ENCODE measurements at regions not wholly inside any gene's neighbourhood (a gene's known extent, or its start where the extent isn't known, plus 50 kb on each side); places are given as distances from the start of the nearest gene placed in this dataset.
"Not testable (repeated sequence)": the region's sequence is repeated elsewhere in the genome, so short reads cannot be mapped to it uniquely, and the experiment has no call there.

DNA sequence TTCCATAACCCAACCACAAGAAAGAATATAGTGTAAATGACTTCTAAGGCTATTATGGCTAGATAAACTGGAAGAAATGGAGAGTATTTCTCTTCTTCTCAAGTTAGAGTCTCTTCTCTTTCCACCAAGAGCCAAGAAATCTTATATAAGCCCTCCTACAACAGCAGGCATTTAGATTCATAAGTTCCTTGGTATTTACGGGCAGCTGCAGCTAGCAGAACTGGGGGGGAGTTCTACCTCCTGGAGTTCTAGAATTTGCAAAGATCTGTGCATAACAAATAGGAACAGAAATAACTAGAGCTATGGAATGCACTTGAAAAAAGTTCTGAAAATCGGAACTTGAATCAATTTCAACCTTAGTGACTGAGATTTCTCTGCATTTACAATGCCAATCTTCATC is 715.2 kb upstream of the GRM3 start:
- intact Hi-C loops (cut with DNase I), result loop anchor here (10.0 kb wide), 1 partner anchor 64 kb away; no protein-coding TSS in a partner anchor
- no peak for DNase-seq (ENCODE audit: low spot score)

DNA sequence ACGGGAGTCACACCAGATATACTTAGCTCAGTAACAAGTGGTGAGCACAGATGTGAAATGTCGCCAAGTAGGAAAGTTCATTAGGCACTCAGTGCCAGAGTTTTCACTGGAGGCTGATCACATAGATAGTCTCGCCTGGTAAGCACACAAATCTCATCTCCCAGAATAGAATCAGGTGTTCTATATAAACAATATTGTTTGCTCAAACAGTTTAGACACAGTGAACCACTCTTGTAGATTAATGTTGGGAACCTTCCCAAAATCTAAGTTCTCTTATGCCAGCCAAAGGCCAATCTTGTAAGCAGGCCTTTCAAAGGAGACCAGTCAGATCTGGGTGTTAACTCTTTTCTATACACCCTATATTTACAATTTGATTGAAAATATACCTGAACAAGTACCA is 716.5 kb upstream of the GRM3 start:
- intact Hi-C loops (cut with DNase I), result loop anchor here (10.0 kb wide), 1 partner anchor 62 kb away; no protein-coding TSS in a partner anchor
- DNase-seq (ENCODE audit: low spot score), result no peak

DNA sequence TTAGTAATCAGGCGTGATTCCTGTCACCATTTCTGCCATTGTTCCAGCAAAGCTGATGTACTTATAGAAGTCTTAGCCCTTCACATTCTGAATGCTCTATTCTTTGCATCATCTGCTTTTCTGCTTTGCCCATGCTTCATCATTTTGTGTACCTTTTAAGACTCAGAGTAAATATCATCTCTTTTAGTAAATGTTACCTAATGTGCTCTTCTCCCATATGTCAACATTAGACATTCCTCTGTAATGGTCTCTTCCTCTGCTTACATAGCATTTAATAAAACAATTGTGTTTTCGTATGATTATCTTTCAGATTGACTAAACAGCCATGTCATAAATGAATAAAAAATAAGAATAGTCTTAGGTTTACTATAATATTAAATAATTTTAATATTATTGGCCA is 719.6 kb upstream of the GRM3 start:
- intact Hi-C loops (cut with DNase I), result loop anchor here (10.0 kb wide), 1 partner anchor 59 kb away; no protein-coding TSS in a partner anchor
- DNase-seq (ENCODE audit: low spot score), result no peak

DNA sequence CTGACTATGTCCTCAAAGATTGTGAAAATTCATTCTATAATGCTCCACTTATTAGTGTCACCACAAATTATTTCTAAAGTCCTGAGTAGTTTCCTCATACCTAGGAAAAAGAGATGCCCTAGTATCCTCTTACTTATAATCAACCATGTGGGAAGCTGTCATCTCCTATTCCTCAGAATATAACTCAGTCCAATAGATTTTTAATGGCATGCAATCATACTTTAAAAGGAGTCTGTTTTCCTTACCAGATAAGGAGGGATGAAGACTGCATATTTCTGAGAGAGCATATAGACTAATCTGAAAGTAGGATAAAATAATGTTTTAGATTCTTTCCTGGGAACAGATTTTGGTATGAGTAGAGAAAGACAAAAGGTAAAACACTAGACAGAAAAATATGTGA is 727.7 kb upstream of the GRM3 start:
- intact Hi-C loops (cut with DNase I), result no loop called here
- no peak for DNase-seq (ENCODE audit: low spot score)

DNA sequence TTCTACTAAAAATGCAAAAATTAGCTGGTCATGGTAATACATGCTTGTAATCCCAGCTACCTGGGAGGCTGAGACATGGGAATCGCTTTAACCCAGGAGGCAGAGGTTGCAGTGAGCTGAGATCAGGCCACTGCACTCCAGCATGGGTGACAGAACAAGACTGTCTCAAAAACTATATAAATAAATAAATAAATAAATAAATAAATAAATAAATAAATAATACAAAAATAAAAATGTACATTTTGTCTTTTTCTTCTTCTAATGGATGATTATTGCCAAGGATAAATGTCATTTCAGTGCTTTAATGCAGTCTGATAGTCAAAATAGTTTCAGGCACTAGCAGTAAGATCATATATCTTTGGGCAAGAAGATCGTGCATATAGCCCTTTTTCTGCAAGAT is 727.6 kb upstream of the SEMA3D start:
- DNase-seq (ENCODE audit: low spot score), result no peak
- intact Hi-C loops (cut with DNase I), result no loop called here

DNA sequence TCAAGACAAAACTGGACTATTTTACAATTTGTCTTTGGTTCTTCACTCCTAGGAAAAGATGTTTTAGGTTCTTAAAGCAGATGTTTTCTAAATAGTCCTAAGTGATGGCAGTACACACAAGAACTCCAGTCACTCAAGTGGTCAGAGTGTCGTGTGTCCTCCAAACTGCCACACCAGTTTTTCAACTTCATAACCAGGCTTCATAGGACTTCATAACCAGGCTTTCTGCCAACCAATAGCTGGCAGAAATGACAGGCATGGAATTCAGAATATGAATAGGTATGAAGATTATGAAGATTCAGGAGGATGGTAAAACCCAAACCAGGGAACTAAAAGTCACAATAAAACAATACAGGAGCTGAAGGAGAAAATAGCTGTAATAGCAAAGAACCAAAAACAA is 721.2 kb upstream of the SEMA3D start:
- intact Hi-C loops (cut with DNase I), result no loop called here
- DNase-seq (ENCODE audit: low spot score), result no peak

DNA sequence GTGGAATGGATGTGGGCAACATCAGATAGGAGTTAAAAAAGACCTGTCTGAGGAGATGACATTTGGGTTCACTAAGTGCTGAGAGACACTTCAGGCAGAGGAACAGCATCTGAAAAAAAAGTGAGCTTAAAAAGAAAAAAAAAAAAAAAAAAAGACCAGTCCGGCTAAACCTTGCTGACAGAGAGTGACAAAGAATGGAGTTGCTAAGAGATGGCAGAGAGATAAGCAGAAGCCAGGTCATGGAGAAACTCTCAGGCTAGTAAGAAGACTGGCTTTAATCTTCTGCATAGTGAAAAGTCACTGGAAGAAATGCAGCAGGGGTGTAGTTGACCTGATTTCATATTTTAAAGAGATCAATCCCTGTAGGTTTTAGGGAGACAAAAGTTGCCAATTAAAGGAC is 711.1 kb upstream of the SEMA3D start:
- no peak for DNase-seq (ENCODE audit: low spot score)
- intact Hi-C loops (cut with DNase I), result no loop called here

DNA sequence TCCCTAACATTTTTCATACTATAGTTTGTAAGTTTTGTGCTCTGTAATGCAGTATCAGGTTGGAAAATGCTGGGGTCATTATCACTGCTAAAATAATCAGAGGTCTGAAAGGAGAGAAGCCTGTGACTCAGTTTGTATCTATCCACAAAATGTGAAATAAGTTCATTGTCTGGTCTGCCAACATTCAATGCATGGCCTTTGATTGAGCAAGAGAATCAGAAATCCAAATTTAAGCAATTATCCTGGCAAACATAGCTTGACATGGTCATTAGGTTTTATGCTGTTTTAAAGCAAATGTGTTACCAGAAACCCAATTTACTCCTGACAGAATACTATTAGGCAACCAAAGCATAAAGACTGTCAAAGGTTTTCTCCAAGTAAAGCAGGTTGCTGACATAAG is 709.7 kb upstream of the SEMA3D start:
- DNase-seq (ENCODE audit: low spot score), result no peak
- intact Hi-C loops (cut with DNase I), result no loop called here

DNA sequence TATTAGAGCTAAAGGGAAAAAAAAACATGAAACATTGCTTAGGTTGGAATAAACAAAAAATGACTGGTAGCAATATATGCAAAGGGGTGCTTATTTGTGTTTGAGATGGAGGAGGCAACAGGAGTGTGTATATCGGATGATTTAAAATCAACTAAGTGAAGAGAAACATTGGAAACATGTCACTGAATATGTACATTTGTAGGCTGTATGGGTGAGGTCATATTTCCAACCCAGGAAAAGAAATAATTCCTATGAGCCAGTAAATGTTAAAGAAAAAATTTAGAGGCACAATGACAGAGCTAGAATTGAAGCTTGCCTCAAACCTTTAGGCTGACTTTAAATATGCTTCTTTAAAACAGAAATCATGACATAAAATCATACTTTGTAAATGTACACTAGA is 709.0 kb upstream of the SEMA3D start:
- no peak for DNase-seq (ENCODE audit: low spot score)
- intact Hi-C loops (cut with DNase I), result no loop called here

DNA sequence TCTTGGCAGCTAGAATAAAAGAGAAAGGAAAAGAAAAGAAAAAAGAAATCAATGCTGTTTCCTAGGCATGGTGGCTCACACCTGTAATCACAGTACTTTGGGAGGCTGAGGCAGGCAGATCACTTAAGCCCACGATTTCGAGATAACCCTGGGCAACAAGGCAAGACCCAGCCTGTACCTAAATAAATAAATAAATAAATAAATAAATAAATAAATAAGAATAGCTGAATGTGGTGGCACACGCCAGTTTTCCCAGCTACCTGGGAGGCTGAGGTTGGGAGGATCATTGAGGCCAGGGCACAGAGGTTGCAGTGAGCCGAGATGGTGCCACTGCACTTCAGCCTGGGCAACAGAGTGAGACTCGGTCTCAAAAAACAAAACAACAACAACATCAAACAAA is 705.0 kb upstream of the SEMA3D start:
- DNase-seq (ENCODE audit: low spot score); intact Hi-C loops (cut with DNase I): not testable (repeated sequence)

DNA sequence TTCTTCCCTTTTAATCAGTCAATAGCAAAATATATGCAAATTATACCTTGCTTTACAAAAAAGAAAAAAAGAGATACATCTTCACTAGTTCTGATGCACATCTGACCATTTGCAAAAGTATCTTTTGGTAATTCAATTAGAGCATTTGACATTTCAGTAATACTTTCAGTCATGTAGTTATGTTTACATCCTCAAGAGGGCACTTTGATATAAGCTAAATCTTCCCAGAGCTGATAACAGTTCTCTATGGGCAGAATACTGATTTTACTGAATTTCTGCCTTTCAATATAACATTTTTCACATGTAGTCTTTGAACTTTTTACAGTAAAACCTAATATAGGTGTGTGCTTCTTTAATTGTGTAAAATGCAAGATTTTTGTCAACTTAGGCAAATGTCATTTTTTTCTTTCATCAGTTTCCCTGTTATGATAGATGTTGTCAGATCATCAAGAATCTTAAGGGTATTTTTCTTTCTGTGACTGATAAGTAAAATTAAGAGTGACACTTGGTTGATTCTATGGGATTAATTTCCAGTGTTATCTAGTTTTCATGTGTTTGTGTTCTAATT is 703.5 kb upstream of the SEMA3D start:
- DNase-seq (ENCODE audit: low spot score), result no peak
- intact Hi-C loops (cut with DNase I), result no loop called here

DNA sequence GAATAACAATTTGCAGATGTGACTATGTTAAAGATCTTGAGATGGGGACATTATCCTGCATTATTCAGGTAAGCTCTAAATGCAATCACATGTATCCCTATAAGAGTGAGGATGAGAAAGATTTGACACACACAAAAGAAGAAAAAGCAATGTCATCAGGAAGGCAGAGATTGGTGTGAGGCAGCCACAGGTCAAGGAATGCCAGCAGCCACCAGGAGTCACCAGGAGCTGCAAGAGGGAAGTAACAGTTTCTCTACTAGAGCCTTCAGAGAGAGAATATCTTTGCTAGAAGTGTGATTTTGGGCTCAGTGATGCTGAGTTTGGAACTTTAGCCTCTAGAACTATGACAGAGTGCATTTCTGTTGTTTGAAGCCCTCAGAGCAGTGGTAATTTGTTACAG is 700.3 kb upstream of the SEMA3D start:
- DNase-seq (ENCODE audit: low spot score), result no peak
- intact Hi-C loops (cut with DNase I), result loop anchor here (10.0 kb wide), 1 partner anchor 588 kb away; no protein-coding TSS in a partner anchor

DNA sequence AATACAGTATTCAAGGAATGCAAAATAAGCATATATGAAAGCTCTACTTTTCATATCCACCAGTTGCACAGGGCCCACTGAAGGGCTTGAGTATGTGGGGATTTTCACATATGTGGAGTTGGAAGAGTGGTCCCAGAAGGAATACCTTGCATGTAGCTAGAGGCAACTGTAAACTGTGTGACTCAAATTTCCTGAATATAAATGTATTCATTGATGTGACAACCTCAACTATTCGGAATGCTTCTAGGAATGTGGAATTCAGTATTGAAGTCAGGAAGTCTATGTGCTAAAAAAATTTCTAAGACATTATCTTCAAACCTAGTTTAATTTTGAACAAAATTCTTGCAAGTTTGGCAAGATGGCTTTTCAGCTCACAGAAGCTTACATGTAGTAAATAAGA is 695.5 kb upstream of the SEMA3D start:
- DNase-seq (ENCODE audit: low spot score), result no peak
- intact Hi-C loops (cut with DNase I), result loop anchor here (10.0 kb wide), 1 partner anchor 592 kb away; no protein-coding TSS in a partner anchor

DNA sequence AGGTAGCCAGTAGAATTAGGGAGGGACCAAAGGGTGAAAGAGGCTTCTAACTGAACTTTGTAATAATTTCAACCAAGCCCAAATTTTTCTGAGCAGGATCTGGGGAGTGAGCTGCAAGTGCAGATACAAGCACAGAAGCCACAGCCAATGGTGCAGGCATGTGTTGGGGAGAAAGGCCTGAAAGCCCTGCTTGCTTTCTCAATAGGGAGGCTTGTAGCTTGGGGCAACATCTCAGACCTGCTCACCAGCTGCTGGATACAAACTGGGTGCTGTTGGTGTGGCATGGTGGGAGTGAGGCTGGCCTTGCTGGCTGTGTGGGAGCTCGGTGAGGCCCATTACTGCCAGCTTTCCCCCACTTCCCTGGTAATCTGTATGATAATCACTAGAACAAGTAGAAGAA is 688.5 kb upstream of the SEMA3D start:
- no peak for DNase-seq (ENCODE audit: low spot score)
- intact Hi-C loops (cut with DNase I), result no loop called here

DNA sequence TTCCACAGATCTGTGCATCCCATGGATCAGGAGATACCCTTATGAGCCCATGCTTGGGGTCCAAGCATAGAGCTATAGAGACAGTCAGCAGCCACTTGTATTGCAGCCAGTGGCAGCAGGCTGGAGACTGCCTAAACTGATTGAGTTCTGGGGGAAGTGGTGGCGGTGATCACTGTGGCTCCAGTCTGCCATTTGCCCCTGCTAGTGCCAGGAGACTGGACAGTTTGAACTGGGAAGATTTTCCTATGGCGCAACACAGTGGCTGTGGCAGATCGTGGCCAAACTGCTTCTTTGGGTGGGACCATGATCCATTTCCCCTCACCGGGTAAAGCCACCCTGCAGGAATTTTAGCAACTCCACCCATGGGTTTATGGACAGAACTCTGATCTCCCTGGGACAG is 679.7 kb upstream of the SEMA3D start:
- intact Hi-C loops (cut with DNase I), result loop anchor here (10.0 kb wide), 1 partner anchor 58 kb away; no protein-coding TSS in a partner anchor
- no peak for DNase-seq (ENCODE audit: low spot score)

DNA sequence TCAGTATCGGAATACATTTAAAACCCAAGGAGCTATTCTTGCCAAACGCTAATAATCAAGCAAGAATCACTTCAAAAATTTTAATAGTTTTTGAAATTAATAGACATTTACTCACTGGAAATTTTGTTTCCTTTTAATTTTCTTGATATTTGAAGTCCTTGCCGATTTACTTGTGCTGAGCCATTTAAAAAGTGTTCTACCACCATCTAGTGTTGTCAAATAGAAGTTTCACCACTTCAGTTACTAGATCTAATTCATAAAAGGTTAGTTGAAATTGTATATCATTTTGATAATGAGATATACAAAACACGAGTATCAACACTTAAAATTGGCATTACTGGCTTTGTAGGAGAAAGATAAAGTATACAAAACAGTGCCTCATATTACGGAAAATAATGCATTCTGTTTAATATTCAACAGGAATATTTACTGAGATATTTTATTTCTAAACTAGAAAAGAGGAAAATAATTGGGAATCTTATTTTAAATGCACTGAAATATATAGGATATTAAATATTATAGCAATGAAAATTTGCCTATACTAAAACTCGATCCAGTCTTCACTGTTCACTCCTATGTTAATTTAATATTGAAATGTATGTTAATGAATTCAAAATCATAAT is 664.8 kb upstream of the SEMA3D start:
- no peak for DNase-seq (ENCODE audit: low spot score)
- intact Hi-C loops (cut with DNase I), result no loop called here

DNA sequence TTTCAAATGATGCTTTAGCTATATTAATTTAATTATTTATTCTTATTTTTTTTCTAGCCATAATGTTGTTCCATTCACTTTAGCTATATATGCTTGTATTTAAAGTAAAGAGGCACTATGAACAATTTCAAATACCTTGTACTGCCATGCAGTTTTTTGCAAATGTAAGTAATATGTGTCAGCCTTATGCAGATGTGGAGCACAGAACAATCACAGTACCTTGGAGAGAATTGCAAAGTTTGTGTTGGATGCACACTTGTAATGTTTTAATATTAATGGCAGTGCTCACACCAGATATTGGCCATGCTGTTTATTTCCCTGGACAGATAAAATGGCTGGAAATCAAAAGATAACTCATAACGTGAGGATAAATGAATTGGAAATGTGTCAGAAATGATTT is 663.5 kb upstream of the SEMA3D start:
- intact Hi-C loops (cut with DNase I), result no loop called here
- no peak for DNase-seq (ENCODE audit: low spot score)

DNA sequence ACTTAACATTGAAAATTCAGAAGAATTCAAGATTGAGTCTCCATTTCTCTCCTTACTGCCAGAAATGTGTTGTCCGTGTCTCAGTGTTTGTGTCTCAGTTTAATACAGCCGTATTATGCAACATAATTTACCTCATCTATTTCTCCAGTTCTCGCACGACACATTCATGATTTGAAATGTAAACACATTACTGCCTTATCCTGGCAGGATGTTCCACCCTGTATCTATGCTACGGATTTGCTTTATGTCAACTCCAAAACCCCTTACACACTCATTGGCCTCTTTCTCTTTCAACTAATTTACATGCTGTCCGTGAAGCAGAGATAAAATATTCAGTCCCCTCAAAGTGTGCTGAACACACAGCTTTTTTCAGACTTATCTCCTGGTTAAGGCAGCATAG is 653.7 kb upstream of the SEMA3D start:
- intact Hi-C loops (cut with DNase I), result no loop called here
- no peak for DNase-seq (ENCODE audit: low spot score)

DNA sequence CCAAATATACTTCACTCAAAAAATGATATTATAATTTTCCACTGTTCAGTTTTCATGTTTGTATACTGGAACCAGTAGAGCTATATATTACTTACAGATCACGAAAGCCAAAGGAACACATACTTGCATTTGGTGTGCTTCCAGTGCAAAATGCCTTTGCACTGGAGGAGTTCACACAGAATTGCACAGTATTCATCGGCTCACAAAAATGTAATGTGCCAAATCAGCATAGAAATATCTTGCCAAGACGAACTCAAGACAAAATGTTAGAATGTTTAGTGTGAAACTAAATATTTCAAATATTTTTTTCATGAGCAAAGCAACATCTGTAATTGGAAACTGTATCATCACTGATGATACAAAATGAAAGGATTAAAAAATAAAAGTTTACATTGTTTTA is 646.2 kb upstream of the SEMA3D start:
- DNase-seq (ENCODE audit: low spot score), result no peak
- intact Hi-C loops (cut with DNase I), result no loop called here

DNA sequence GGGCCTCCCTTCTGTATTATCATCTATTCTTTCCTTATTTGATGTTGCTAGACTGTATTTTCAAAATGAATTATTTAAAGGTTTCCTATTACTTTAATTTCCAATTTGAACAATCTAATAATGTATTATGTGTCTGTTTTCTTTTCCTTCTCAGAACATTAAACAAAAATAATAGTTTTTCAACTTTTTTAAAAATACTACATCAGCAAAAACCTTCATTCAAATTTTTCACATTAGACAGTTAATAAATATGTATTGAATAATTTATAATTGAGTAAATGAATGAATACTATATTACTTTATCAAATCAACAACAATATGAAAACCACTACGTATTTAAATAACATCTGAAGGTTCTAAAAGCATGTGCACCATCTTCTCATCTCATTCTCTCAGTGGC is 644.1 kb upstream of the SEMA3D start:
- DNase-seq (ENCODE audit: low spot score), result no peak
- intact Hi-C loops (cut with DNase I), result no loop called here

DNA sequence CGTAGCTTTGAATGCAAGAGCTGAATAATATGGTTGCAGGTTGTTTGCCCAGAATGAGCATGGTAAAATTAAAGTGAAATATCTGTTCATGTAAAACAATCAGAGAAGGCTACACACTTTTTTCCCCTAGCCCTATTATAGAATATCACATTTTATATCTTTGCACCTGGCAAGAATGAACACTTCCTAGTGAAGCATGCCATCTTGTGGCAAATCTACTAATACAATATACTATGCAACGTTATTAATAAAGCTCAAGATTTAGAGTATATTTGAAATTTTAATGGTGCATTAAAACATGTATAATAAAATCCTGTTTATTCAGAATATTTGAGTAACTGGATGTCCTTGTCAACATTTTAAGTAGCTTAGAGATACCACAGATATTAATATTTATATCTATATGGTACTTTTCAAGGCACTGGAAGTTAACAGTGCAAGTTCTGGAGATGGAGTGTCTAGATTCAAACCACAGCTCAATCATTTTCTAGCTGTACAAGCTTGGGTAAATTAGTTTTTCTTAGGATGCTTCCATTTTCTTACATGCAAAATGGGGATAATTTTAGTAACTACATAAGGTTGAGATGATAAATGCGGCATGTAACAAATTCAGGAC is 643.1 kb upstream of the SEMA3D start:
- no peak for DNase-seq (ENCODE audit: low spot score)
- intact Hi-C loops (cut with DNase I), result no loop called here

All from cardiac septum (tissue), 1 donor.